Endothelial cell of umbilical vein (primary cell): ENCODE measurements at regions not wholly inside any gene's neighbourhood (a gene's known extent, or its start where the extent isn't known, plus 50 kb on each side); places are given as distances from the start of the nearest gene placed in this dataset.

Experiments used
- CTCF ChIP-seq, 2 donors: IDR thresholded peaks; 1 replicate in 1 of 2; 2 replicates in 1 of 2; pipeline ENCODE4 v1.5.1; 2011; ENCODE audit warnings: low read length in 2 of 2, mild to moderate bottlenecking in 2 of 2, moderate library complexity in 2 of 2, control low read depth in 1 of 2, inconsistent platforms in 1 of 2, low read depth in 1 of 2; ENCODE audit not compliant: insufficient read depth in 1 of 2; ENCODE audit errors: extremely low read depth in 1 of 2
- EZH2 ChIP-seq: IDR thresholded peaks from 2 replicates; pipeline ENCODE4 v1.6.1; 2012; ENCODE audit warnings: borderline replicate concordance, low read depth, mild to moderate bottlenecking, moderate library complexity, low read length, inconsistent platforms; ENCODE audit not compliant: severe bottlenecking
- POLR2A ChIP-seq: IDR thresholded peaks from 2 replicates; pipeline ENCODE4 v1.6.1; 2012; ENCODE audit warnings: low read depth, mild to moderate bottlenecking, control low read depth, low read length
- POLR2AphosphoS5 ChIP-seq: IDR thresholded peaks from 2 replicates; pipeline ENCODE4 v1.6.1; 2012; ENCODE audit warnings: low read depth, mild to moderate bottlenecking, control low read depth, low read length, moderate library complexity; ENCODE audit not compliant: insufficient read depth
- TF ChIP-seq, protein P1 (sequence below): IDR thresholded peaks from 2 replicates; pipeline ENCODE4 v1.6.1; 2011; ENCODE audit not compliant: insufficient read depth, insufficient read length

DNA sequence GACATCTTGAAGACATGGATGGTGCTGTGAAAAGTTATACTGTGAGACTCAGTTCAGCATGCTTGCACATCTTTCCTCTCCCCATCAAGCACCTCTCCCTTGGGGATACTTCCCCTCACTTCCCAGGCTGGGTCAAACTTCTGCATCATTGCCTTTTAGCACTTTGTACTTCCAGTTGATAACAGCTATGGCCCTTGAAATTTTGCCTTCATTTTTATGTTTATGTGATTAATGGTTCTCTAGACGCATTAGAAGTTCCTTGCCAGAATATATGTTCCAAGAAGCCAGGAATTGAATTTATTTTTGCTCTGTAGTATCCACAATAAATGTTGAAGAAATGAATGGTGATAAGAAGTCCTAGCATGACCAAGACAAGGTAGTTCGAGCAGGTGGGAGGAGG is 120.9 kb upstream of the ST6GAL2 start:
- TF ChIP-seq CTCF (IDR thresholded peaks at IDR 0.05; ENCODE audit: extremely low read depth in 1 of 2, insufficient read depth in 1 of 2, low read depth in 1 of 2, low read length in 2 of 2) (no peak), POLR2AphosphoS5 (no peak), POLR2A (no peak), EZH2 (no peak)
- TF ChIP-seq, protein P1, sequence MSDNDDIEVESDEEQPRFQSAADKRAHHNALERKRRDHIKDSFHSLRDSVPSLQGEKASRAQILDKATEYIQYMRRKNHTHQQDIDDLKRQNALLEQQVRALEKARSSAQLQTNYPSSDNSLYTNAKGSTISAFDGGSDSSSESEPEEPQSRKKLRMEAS, result no peak
